WTC11 (cell line): ENCODE measurements at regions not wholly inside any gene's neighbourhood (a gene's known extent, or its start where the extent isn't known, plus 50 kb on each side); places are given as distances from the start of the nearest gene placed in this dataset.

Experiments used
- ATAC-seq: fragments of 200-7000 bp; cut with Tn5 transposase; 2 replicates; pipeline ENCODE4 v1.10.0; 2021; ENCODE audit warnings: mild to moderate bottlenecking, moderate library complexity
- CTCF ChIA-PET: fragments of 300-600 bp; sonication (Branson Sonifier 250); formaldehyde crosslinking; loops from one replicate; lab custom pipeline; 2021; ENCODE audit warnings: antibody characterized with exemption; lab: Charles Lee
- POLR2A ChIA-PET: fragments of 350-600 bp; sonication (Branson Sonifier 250); formaldehyde crosslinking; loops from one replicate; lab custom pipeline; 2021; ENCODE audit warnings: antibody characterized with exemption; lab: Charles Lee
- DNase-seq: peaks from one replicate; pipeline ENCODE4 v3.0.0; 2021; ENCODE audit warnings: low spot score
- H3K27ac Mint-ChIP-seq: 2 replicates; pipeline ENCODE4 v1.8.0; 2021; ENCODE audit warnings: mixed read lengths
- H3K27me3 Mint-ChIP-seq: 2 replicates; pipeline ENCODE4 v1.8.0; 2021; ENCODE audit warnings: low read depth, mild to moderate bottlenecking, moderate library complexity, mixed read lengths
- H3K36me3 Mint-ChIP-seq: 2 replicates; pipeline ENCODE4 v1.8.0; 2021; ENCODE audit warnings: mixed read lengths
- H3K4me1 Mint-ChIP-seq: 2 replicates; pipeline ENCODE4 v1.8.0; 2022; ENCODE audit warnings: mixed read lengths
- H3K4me3 Mint-ChIP-seq: 2 replicates; pipeline ENCODE4 v1.8.0; 2021; ENCODE audit warnings: mild to moderate bottlenecking, moderate library complexity, mixed read lengths
- H3K9me3 Mint-ChIP-seq: 2 replicates; pipeline ENCODE4 v1.8.0; 2021; ENCODE audit warnings: mixed read lengths
- CBFB ChIP-seq: sonication (generic); formaldehyde crosslinking; IDR thresholded peaks from 2 replicates; pipeline ENCODE4 v1.8.1; 2022; ENCODE audit warnings: mild to moderate bottlenecking, low read depth, missing genetic modification reagents
- CREB1 ChIP-seq: sonication (generic); formaldehyde crosslinking; IDR thresholded peaks from 2 replicates; pipeline ENCODE4 v1.8.0; 2023; ENCODE audit warnings: mild to moderate bottlenecking, missing genetic modification reagents
- CREM ChIP-seq: sonication (generic); formaldehyde crosslinking; IDR thresholded peaks from 2 replicates; pipeline ENCODE4 v1.8.1; 2022; ENCODE audit warnings: mild to moderate bottlenecking, missing genetic modification reagents, moderate library complexity
- FOXK1 ChIP-seq: sonication (generic); formaldehyde crosslinking; IDR thresholded peaks from 2 replicates; pipeline ENCODE4 v1.8.0; 2022; ENCODE audit warnings: mild to moderate bottlenecking, moderate library complexity, missing genetic modification reagents
- MXD4 ChIP-seq: fragments of 250-450 bp; sonication (Bioruptor Pico); IDR thresholded peaks from 2 replicates; pipeline ENCODE4 v1.8.0; 2021; ENCODE audit warnings: mild to moderate bottlenecking, moderate library complexity, borderline replicate concordance
- MYBL2 ChIP-seq: sonication (generic); formaldehyde crosslinking; IDR thresholded peaks from 2 replicates; pipeline ENCODE4 v1.8.1; 2023; ENCODE audit warnings: mild to moderate bottlenecking, moderate library complexity, missing genetic modification reagents
- NFE2L1 ChIP-seq: sonication (generic); formaldehyde crosslinking; IDR thresholded peaks from 2 replicates; pipeline ENCODE4 v1.8.1; 2023; ENCODE audit warnings: missing genetic modification reagents
- OVOL2 ChIP-seq: fragments of 250-450 bp; sonication (Bioruptor Pico); IDR thresholded peaks from 2 replicates; pipeline ENCODE4 v1.9.0; 2021; ENCODE audit warnings: mild to moderate bottlenecking, borderline replicate concordance
- SOX15 ChIP-seq: fragments of 250-450 bp; sonication (Bioruptor Pico); IDR thresholded peaks from 2 replicates; pipeline ENCODE4 v1.9.0; 2021; ENCODE audit warnings: mild to moderate bottlenecking
- TP53 ChIP-seq: sonication (generic); formaldehyde crosslinking; IDR thresholded peaks from 2 replicates; pipeline ENCODE4 v1.8.1; 2023; ENCODE audit warnings: mild to moderate bottlenecking, missing genetic modification reagents
- ZNF121 ChIP-seq: sonication (generic); formaldehyde crosslinking; IDR thresholded peaks from 2 replicates; pipeline ENCODE4 v1.8.0; 2023; ENCODE audit warnings: missing genetic modification reagents
- TF ChIP-seq, protein P1 (sequence below): sonication (generic); formaldehyde crosslinking; IDR thresholded peaks from 2 replicates; pipeline ENCODE4 v1.8.0; 2022; ENCODE audit warnings: mild to moderate bottlenecking, missing genetic modification reagents
- TF ChIP-seq, protein P2 (sequence below): sonication (generic); formaldehyde crosslinking; IDR thresholded peaks from 2 replicates; pipeline ENCODE4 v1.8.1; 2023; ENCODE audit warnings: mild to moderate bottlenecking, missing genetic modification reagents
- TF ChIP-seq, protein P3 (sequence below): sonication (generic); formaldehyde crosslinking; IDR thresholded peaks from 2 replicates; pipeline ENCODE4 v1.8.0; 2022; ENCODE audit warnings: mild to moderate bottlenecking, missing genetic modification reagents
- TF ChIP-seq, protein P4 (sequence below): sonication (generic); formaldehyde crosslinking; IDR thresholded peaks from 2 replicates; pipeline ENCODE4 v1.8.1; 2023; ENCODE audit warnings: mild to moderate bottlenecking, missing genetic modification reagents, moderate library complexity
- TF ChIP-seq, protein P5 (sequence below): sonication (generic); formaldehyde crosslinking; IDR thresholded peaks from 2 replicates; pipeline ENCODE4 v1.8.0; 2023; ENCODE audit warnings: missing genetic modification reagents, mild to moderate bottlenecking, borderline replicate concordance
- TF ChIP-seq, protein P6 (sequence below): sonication (generic); formaldehyde crosslinking; IDR thresholded peaks from 2 replicates; pipeline ENCODE4 v1.8.1; 2022; ENCODE audit warnings: mild to moderate bottlenecking, missing genetic modification reagents, moderate library complexity, borderline replicate concordance

DNA sequence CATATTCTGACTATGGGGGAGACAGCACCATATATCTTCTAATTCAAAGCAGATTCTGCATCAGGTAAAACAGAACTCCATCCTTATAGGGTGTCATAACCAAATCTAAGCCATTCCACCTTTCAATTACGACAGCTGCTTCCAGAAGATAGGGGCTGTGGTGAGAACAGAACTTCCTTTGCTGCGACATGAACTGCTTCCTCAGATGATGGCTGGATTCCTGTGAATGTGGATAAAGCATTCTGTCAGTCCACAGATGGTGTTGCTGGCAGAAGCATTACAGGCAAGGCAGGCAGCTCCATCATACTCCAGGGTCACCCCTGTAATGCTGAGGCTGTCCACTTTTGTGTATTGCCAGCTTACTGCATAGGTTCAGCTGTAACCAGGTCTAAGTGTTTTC is 122.0 kb downstream of the GPCPD1 start (continued):
- TF ChIP-seq, protein P1, sequence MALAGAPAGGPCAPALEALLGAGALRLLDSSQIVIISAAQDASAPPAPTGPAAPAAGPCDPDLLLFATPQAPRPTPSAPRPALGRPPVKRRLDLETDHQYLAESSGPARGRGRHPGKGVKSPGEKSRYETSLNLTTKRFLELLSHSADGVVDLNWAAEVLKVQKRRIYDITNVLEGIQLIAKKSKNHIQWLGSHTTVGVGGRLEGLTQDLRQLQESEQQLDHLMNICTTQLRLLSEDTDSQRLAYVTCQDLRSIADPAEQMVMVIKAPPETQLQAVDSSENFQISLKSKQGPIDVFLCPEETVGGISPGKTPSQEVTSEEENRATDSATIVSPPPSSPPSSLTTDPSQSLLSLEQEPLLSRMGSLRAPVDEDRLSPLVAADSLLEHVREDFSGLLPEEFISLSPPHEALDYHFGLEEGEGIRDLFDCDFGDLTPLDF (CRISPR knock-in tag), result no peak
- no peak for TF ChIP-seq OVOL2 (CRISPR knock-in tag)

DNA sequence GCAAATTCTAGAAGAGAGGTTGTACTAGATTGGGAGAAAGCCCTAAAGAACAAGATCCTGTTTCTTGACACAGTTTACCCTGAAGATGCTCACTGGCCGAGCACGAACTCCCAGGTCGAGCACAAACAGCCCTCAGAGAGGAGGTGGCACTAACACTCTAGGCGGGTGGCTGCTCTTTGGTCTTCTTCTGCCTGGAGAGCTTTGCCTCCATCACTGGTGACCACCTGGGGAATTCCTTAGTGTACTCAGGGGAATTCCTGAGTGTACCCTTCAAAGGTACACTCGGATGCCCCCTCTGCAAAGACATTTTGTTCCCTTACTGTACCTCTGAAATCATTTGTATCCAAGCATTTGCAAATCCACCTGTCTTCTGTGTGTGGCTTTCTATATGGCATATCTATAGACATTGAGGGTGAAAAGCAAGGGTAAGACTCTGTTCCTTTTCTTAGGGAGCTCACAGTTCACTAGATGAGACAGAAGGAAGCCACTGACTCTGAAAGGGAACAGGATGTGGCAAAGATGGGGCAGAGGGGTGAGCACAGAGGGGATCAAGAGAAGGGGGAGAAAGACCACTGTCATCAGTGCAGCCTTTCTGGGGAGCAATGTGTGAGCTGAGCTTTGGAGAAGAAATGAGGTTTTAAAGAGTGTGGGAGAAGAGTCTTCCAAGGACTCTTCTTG is 124.3 kb downstream of the GPCPD1 start:
- ChIA-PET CTCF (no interaction called here), POLR2A (no interaction called here)
- Mint-ChIP-seq H3K27me3 (peaks cover 8% of the 10 kb centered on the region), H3K4me3 (no peak overlapping the region), H3K36me3 (no peaks in the 10 kb centered on the region), H3K27ac (no peak overlapping the region), H3K9me3 (no peaks in the 10 kb centered on the region), H3K4me1 (peaks cover 6% of the 10 kb centered on the region; the same call in 1 of the 2 replicates)
- TF ChIP-seq, protein P2, sequence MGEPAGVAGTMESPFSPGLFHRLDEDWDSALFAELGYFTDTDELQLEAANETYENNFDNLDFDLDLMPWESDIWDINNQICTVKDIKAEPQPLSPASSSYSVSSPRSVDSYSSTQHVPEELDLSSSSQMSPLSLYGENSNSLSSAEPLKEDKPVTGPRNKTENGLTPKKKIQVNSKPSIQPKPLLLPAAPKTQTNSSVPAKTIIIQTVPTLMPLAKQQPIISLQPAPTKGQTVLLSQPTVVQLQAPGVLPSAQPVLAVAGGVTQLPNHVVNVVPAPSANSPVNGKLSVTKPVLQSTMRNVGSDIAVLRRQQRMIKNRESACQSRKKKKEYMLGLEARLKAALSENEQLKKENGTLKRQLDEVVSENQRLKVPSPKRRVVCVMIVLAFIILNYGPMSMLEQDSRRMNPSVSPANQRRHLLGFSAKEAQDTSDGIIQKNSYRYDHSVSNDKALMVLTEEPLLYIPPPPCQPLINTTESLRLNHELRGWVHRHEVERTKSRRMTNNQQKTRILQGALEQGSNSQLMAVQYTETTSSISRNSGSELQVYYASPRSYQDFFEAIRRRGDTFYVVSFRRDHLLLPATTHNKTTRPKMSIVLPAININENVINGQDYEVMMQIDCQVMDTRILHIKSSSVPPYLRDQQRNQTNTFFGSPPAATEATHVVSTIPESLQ (CRISPR knock-in tag), result no peak
- no peak for DNase-seq
- ATAC-seq, result no peak

DNA sequence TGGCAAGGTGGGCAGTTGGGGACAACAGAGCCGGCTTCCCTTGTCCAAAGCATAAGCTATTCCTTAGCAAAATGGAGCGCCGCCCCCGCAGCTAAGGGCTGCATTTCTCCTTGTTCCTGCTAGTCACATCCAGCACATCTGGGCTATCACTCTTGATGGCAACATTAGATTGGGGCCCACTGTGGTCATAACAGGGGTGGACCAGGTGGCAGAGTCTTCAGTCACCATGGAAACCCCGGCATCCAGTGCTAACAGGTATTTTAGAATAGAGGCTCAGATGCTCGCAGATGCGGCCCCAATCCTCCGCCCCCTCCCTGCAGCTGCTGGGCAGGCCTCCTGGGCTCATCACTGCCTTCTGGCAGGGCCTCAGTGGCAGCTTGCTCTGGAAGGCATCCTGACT is 125.9 kb downstream of the GPCPD1 start:
- H3K36me3 Mint-ChIP-seq, result no peaks in the 10 kb centered on the region
- no peak overlapping the region for H3K27ac Mint-ChIP-seq
- peaks cover 6% of the 10 kb centered on the region; the same call in 1 of the 2 replicates for H3K4me1 Mint-ChIP-seq
- H3K4me3 Mint-ChIP-seq, result no peak overlapping the region
- TF ChIP-seq, protein P3, sequence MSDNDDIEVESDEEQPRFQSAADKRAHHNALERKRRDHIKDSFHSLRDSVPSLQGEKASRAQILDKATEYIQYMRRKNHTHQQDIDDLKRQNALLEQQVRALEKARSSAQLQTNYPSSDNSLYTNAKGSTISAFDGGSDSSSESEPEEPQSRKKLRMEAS (CRISPR knock-in tag), result no peak
- POLR2A ChIA-PET, result no interaction called here
- H3K9me3 Mint-ChIP-seq, result no peaks in the 10 kb centered on the region
- DNase-seq (no peak), ATAC-seq (no peak)
- CTCF ChIA-PET, result interaction anchor here (1.0 to 2.0 kb wide), 4 partner anchors 22 to 82 kb away, joined by 3 to 9 read pairs (median 6); no protein-coding TSS in a partner anchor
- peaks cover 8% of the 10 kb centered on the region for H3K27me3 Mint-ChIP-seq

DNA sequence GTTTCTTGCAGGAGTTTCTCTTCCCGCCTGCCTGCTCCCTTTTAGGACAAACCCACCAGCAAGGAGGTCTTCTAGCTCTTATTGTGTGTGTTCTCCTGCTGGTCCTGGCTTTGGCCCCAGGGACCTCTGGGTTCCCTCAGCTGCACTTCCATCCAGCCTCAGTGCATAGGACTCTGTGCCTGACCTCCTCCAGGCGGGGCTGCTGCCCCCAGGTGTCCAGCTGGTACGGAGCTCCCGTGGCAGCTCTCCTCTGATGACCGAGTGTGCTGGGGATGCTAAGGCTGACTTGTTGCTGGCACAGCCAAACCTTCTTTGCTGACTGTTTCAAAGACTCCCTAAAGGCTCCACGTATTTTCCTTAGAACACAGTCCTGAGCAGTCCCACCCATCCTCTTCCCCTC is 126.5 kb downstream of the GPCPD1 start:
- peaks cover 6% of the 10 kb centered on the region; the same call in 1 of the 2 replicates for H3K4me1 Mint-ChIP-seq
- DNase-seq (no peak), ATAC-seq (peak; percentile 44; the same call in 1 of the 2 replicates)
- H3K4me3 Mint-ChIP-seq, result no peak overlapping the region
- H3K27me3 Mint-ChIP-seq, result peaks cover 8% of the 10 kb centered on the region
- H3K27ac Mint-ChIP-seq, result no peak overlapping the region
- POLR2A ChIA-PET, result no interaction called here
- CTCF ChIA-PET, result interaction anchor here (1.0 to 2.0 kb wide), 4 partner anchors 21 to 81 kb away, joined by 3 to 9 read pairs (median 6); no protein-coding TSS in a partner anchor
- no peaks in the 10 kb centered on the region for H3K9me3 Mint-ChIP-seq
- no peaks in the 10 kb centered on the region for H3K36me3 Mint-ChIP-seq
- TF ChIP-seq CREM (CRISPR knock-in tag) (no peak), CBFB (CRISPR knock-in tag) (no peak), FOXK1 (no peak), ZNF121 (CRISPR knock-in tag) (no peak), TP53 (no peak), MXD4 (no peak), MYBL2 (no peak), NFE2L1 (CRISPR knock-in tag) (no peak), CREB1 (CRISPR knock-in tag) (no peak), SOX15 (CRISPR knock-in tag) (no peak)
- TF ChIP-seq, protein P4, sequence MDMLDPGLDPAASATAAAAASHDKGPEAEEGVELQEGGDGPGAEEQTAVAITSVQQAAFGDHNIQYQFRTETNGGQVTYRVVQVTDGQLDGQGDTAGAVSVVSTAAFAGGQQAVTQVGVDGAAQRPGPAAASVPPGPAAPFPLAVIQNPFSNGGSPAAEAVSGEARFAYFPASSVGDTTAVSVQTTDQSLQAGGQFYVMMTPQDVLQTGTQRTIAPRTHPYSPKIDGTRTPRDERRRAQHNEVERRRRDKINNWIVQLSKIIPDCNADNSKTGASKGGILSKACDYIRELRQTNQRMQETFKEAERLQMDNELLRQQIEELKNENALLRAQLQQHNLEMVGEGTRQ, result no peak
- TF ChIP-seq, protein P5, sequence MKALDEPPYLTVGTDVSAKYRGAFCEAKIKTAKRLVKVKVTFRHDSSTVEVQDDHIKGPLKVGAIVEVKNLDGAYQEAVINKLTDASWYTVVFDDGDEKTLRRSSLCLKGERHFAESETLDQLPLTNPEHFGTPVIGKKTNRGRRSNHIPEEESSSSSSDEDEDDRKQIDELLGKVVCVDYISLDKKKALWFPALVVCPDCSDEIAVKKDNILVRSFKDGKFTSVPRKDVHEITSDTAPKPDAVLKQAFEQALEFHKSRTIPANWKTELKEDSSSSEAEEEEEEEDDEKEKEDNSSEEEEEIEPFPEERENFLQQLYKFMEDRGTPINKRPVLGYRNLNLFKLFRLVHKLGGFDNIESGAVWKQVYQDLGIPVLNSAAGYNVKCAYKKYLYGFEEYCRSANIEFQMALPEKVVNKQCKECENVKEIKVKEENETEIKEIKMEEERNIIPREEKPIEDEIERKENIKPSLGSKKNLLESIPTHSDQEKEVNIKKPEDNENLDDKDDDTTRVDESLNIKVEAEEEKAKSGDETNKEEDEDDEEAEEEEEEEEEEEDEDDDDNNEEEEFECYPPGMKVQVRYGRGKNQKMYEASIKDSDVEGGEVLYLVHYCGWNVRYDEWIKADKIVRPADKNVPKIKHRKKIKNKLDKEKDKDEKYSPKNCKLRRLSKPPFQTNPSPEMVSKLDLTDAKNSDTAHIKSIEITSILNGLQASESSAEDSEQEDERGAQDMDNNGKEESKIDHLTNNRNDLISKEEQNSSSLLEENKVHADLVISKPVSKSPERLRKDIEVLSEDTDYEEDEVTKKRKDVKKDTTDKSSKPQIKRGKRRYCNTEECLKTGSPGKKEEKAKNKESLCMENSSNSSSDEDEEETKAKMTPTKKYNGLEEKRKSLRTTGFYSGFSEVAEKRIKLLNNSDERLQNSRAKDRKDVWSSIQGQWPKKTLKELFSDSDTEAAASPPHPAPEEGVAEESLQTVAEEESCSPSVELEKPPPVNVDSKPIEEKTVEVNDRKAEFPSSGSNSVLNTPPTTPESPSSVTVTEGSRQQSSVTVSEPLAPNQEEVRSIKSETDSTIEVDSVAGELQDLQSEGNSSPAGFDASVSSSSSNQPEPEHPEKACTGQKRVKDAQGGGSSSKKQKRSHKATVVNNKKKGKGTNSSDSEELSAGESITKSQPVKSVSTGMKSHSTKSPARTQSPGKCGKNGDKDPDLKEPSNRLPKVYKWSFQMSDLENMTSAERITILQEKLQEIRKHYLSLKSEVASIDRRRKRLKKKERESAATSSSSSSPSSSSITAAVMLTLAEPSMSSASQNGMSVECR (CRISPR knock-in tag), result no peak
- TF ChIP-seq, protein P6, sequence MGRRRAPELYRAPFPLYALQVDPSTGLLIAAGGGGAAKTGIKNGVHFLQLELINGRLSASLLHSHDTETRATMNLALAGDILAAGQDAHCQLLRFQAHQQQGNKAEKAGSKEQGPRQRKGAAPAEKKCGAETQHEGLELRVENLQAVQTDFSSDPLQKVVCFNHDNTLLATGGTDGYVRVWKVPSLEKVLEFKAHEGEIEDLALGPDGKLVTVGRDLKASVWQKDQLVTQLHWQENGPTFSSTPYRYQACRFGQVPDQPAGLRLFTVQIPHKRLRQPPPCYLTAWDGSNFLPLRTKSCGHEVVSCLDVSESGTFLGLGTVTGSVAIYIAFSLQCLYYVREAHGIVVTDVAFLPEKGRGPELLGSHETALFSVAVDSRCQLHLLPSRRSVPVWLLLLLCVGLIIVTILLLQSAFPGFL, result no peak
